Astrocyte of the cerebellum (primary cell): ENCODE measurements at regions not wholly inside any gene's neighbourhood (a gene's known extent, or its start where the extent isn't known, plus 50 kb on each side); places are given as distances from the start of the nearest gene placed in this dataset.

Experiments used
- DNase-seq: peaks from one replicate; pipeline ENCODE4 v3.0.0-alpha.2; 2011; ENCODE audit warnings: low read depth
- H3K4me3 ChIP-seq: 2 replicates; pipeline ENCODE4 v1.5.1; 2011; ENCODE audit warnings: mild to moderate bottlenecking, low read depth, low read length, moderate library complexity
- CTCF ChIP-seq: IDR thresholded peaks from 2 replicates; pipeline ENCODE4 v1.5.1; 2012; ENCODE audit warnings: low read length, low read depth, moderate library complexity, mild to moderate bottlenecking; ENCODE audit errors: missing control alignments
- in situ Hi-C: cut with HindIII; loops from 2 replicates; pipeline ENCODE4 v1.10.0; 2017; ENCODE audit warnings: low sequenced_read_pairs

- no peak overlapping the region for H3K4me3 ChIP-seq
- no peak for TF ChIP-seq CTCF
- in situ Hi-C loops: no loop called here
- no peak for DNase-seq
Observed at GRCh38 chr18:27869735-27870134, 307.2 kb downstream of the CDH2 start.

GRCh38 chr18:27865431-27865830 is 311.5 kb downstream of the CDH2 start:
- in situ Hi-C loops: no loop called here
- TF ChIP-seq CTCF: no peak

GRCh38 chr18:27863780-27864430 is 313.0 kb downstream of the CDH2 start:
- in situ Hi-C loops: no loop called here
- DNase-seq: no peak
- TF ChIP-seq CTCF: no peak

More at GRCh38 chr18:27865431-27865830, 311.5 kb downstream of the CDH2 start:
- DNase-seq: no peak
- H3K4me3 ChIP-seq: no peak overlapping the region

GRCh38 chr18:27862041-27862682 is 314.8 kb downstream of the CDH2 start:
- in situ Hi-C loops: no loop called here
- DNase-seq: no peak
- H3K4me3 ChIP-seq: no peak overlapping the region
- TF ChIP-seq CTCF: no peak

More at GRCh38 chr18:27863780-27864430, 313.0 kb downstream of the CDH2 start:
- no peak overlapping the region for H3K4me3 ChIP-seq

- no peak for TF ChIP-seq CTCF
- no peak for DNase-seq
- in situ Hi-C loops: no loop called here
- H3K4me3 ChIP-seq: no peak overlapping the region
Observed at GRCh38 chr18:27861539-27861938, 315.4 kb downstream of the CDH2 start.

GRCh38 chr18:27860701-27861107 is 316.2 kb downstream of the CDH2 start:
- in situ Hi-C loops: no loop called here
- TF ChIP-seq CTCF: no peak
- peak; percentile 83 for DNase-seq
- H3K4me3 ChIP-seq: no peak overlapping the region
